Type B pancreatic cell (in vitro differentiated cells): ENCODE measurements at regions not wholly inside any gene's neighbourhood (a gene's known extent, or its start where the extent isn't known, plus 50 kb on each side); places are given as distances from the start of the nearest gene placed in this dataset.

ENCODE experiments used
- DNase-seq: peaks from one replicate; pipeline ENCODE4 v3.0.0; 2021; ENCODE audit warnings: mixed read lengths; ENCODE audit not compliant: unreplicated experiment; ENCODE audit errors: extremely low spot score
- H3K27ac Mint-ChIP-seq: 2 replicates; pipeline ENCODE4 v1.8.0; 2021; ENCODE audit warnings: mild to moderate bottlenecking, mixed read lengths
- H3K27me3 Mint-ChIP-seq: 2 replicates; pipeline ENCODE4 v1.8.0; 2021; ENCODE audit warnings: mixed read lengths
- H3K36me3 Mint-ChIP-seq: 2 replicates; pipeline ENCODE4 v1.8.0; 2021; ENCODE audit warnings: mixed read lengths
- H3K4me1 Mint-ChIP-seq: one replicate; pipeline ENCODE4 v1.8.0; 2021; ENCODE audit warnings: mixed read lengths; ENCODE audit not compliant: unreplicated experiment
- H3K4me3 Mint-ChIP-seq: 2 replicates; pipeline ENCODE4 v1.8.0; 2021; ENCODE audit warnings: mild to moderate bottlenecking, mixed read lengths
- H3K9me3 Mint-ChIP-seq: 2 replicates; pipeline ENCODE4 v1.8.0; 2021; ENCODE audit warnings: mixed read lengths
- CTCF ChIP-seq: fragments of 200-600 bp; sonication (generic); conservative IDR thresholded peaks from 2 replicates; pipeline ENCODE4 v1.5.0; 2021; ENCODE audit warnings: antibody characterized with exemption, mild to moderate bottlenecking

DNA sequence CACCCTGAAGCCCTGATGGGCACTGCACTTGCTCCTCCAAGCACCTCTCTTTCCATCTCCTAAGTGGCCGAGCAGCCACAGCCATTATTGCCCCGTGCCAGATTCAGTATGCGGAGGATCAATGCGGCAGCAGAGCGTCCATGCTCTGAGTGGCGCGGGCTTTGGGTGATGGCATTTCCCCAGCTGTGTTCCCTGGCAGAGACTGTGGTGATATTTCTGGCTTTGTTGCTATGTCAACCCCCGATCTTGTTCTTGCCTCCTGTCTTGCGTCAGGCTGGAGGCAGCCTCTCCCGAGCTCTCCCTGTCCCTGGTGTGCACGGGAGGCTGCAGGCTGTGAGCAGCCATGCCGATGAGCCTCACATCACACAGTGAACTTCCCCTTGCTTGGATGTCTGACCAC, 1018.6 kb downstream of the TBC1D22A start:
- TF ChIP-seq CTCF, result no peak
- no peaks in the 10 kb centered on the region for H3K9me3 Mint-ChIP-seq
- no peak overlapping the region for H3K4me3 Mint-ChIP-seq
- H3K27ac Mint-ChIP-seq, result no peak overlapping the region
- no peak for DNase-seq
- peaks cover 7% of the 10 kb centered on the region for H3K27me3 Mint-ChIP-seq
- no peaks in the 10 kb centered on the region for H3K4me1 Mint-ChIP-seq
- no peaks in the 10 kb centered on the region for H3K36me3 Mint-ChIP-seq

- Mint-ChIP-seq H3K27ac (no peak overlapping the region), H3K4me1 (no peaks in the 10 kb centered on the region), H3K36me3 (no peaks in the 10 kb centered on the region), H3K4me3 (no peak overlapping the region), H3K9me3 (no peaks in the 10 kb centered on the region), H3K27me3 (peaks cover 7% of the 10 kb centered on the region)
- TF ChIP-seq CTCF, result no peak
- DNase-seq, result no peak
Observed at GRCh38 chr22:47780281-47780875, 1017.9 kb downstream of the TBC1D22A start.

GRCh38 chr22:47779474-47779873, 1017.0 kb downstream of the TBC1D22A start:
- H3K36me3 Mint-ChIP-seq, result no peaks in the 10 kb centered on the region
- no peaks in the 10 kb centered on the region for H3K4me1 Mint-ChIP-seq

GRCh38 chr22:47778160-47778658, 1015.8 kb downstream of the TBC1D22A start:
- DNase-seq, result no peak
- Mint-ChIP-seq H3K36me3 (no peaks in the 10 kb centered on the region), H3K27ac (no peak overlapping the region), H3K4me1 (no peaks in the 10 kb centered on the region), H3K27me3 (peaks cover 7% of the 10 kb centered on the region), H3K4me3 (no peak overlapping the region), H3K9me3 (no peaks in the 10 kb centered on the region)
- TF ChIP-seq CTCF, result no peak

More at GRCh38 chr22:47779474-47779873, 1017.0 kb downstream of the TBC1D22A start:
- no peak for DNase-seq
- Mint-ChIP-seq H3K9me3 (no peaks in the 10 kb centered on the region), H3K4me3 (no peak overlapping the region), H3K27ac (no peak overlapping the region), H3K27me3 (peaks cover 7% of the 10 kb centered on the region)
- TF ChIP-seq CTCF, result no peak

GRCh38 chr22:47777426-47777825, 1015.0 kb downstream of the TBC1D22A start:
- DNase-seq, result no peak
- Mint-ChIP-seq H3K4me3 (no peak overlapping the region), H3K4me1 (no peaks in the 10 kb centered on the region), H3K9me3 (no peaks in the 10 kb centered on the region), H3K27me3 (peaks cover 7% of the 10 kb centered on the region), H3K27ac (no peak overlapping the region), H3K36me3 (no peaks in the 10 kb centered on the region)
- TF ChIP-seq CTCF, result no peak
